Pons (tissue), 1 donor: ENCODE measurements at regions not wholly inside any gene's neighbourhood (a gene's known extent, or its start where the extent isn't known, plus 50 kb on each side); places are given as distances from the start of the nearest gene placed in this dataset.
"Not testable (repeated sequence)": the region's sequence is repeated elsewhere in the genome, so short reads cannot be mapped to it uniquely, and the experiment has no call there.

ENCODE experiments used
- DNase-seq: peaks from one replicate; pipeline ENCODE4 v3.0.0-alpha.2; 2016; ENCODE audit warnings: low spot score

- no peak for DNase-seq
These were observed 51.2 kb upstream of the GPR31 start for GRCh38 chr6:167208819-167209576.

- DNase-seq: no peak
These were observed 51.8 kb upstream of the GPR31 start for GRCh38 chr6:167209577-167209975.

- no peak for DNase-seq
These were observed 52.9 kb upstream of the GPR31 start for GRCh38 chr6:167210375-167211294.

DNA sequence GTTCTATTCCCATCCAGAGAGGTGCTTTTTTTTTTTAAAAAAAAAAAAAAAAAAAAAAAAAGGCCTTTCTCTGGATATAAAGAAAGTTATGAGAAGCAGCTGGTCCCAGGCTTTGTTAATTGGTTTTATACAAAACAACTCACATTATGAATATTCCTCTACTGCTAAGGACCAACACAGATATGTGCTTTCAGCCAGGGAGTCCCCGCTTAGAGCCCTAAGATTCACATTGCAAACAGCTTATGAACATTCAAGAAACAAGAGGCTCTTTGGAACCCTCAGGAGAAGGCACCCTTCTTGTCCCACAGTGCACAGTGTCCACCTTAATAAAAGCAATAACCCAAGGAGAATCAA lies 53.5 kb upstream of the GPR31 start:
- no peak for DNase-seq

DNA sequence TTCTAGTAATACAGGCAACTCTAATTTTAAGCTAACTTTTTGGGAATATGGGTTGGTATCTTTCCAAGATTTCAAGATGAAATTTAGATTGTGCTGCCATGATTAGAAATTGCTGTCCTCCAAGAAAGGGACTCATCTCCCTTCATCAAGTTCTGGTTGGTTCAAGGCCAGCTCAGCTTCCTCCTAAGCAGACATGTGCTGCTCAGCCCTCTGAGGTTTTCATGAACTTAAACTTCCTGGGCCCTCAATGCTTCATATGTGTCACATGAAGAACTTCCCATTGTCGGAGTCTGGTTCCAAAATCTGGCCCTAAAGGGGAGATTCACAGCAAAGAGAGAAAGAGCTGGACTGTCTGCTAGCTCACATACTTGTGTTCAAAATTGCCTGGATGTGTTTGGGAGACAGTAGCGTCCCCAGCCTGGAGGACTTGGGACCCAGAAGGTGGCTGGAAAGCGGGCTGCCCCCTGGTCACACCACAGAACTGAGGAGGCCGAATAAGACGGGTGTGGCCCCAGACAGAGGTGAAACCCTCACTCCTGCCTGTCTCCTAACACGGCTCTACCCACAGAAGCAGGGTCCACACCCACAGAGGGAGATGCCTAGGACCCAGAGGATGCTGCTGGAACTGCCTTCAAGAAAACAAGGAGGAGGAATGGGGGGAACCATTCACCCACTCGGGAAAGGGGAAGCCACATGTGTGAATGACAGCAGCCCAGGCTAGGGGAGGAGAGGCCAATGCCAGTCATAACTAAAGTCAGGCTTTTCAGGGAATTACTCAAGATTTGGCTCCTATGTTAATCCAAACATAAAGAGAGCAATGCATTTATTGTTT lies 54.3 kb upstream of the GPR31 start:
- peak; percentile 30 for DNase-seq

- DNase-seq: no peak
These were observed 54.9 kb upstream of the GPR31 start for GRCh38 chr6:167212713-167213005.

- peak; percentile 44 for DNase-seq
These were observed 56.4 kb upstream of the GPR31 start for GRCh38 chr6:167214206-167214605.

DNA sequence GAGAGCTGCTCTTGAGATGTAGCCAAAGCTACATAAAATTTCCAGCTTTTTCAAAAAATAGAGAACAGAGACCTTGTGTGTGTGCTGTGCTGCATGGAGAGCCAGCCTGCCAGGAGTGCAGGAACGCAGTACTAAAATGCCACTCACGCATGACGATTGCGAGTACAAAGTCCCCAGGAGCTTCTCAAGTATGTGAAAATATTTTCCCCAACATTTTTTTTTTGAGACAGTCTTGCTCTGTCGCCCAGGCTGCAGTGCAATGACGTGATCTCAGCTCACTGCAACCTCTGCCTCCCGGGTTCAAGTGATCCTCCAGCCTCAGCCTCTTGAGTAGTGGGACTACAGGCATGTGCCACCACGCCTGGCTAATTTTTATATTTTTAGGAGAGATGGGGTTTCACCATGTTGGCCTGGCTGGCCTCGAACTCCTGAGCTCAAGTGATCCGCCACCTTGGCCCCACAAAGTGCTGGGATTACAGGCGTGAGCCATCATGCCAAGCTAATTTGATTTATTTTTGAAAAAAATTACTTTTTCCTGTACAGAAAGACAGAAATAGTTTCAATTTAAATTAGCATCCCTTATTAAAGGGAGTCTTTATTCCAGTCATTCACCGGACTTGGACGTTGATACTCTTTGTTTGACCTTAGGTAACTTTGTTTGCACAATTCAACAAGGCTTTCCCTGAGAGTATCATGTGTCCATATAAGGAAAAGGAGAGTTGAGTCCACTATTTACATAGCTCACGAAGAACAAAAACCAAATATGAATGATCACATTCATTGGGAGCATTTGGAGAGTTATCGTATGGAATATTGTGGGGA lies 57.9 kb upstream of the GPR31 start:
- DNase-seq: not testable (repeated sequence)

- not testable (repeated sequence) for DNase-seq
These were observed 58.7 kb upstream of the GPR31 start for GRCh38 chr6:167216390-167217050.

DNA sequence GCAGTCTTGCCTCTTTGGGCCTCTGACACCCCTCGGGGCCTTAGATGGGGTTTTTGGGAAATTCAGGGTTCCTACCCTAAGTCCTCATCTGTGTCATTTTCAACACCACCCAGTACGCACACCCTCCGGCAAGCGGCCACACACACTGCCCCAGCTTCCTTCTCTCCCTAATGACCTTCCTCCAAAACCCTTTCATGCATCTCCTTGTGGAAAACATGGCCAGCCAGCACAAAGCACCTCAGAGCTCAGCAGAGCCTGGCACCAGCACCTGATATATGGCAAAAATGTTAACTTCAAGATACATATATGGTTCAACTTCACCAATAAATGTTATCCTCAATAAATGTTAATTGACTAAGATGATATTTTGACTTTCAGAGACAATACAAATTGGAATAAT lies 59.3 kb upstream of the GPR31 start:
- DNase-seq: not testable (repeated sequence)

DNA sequence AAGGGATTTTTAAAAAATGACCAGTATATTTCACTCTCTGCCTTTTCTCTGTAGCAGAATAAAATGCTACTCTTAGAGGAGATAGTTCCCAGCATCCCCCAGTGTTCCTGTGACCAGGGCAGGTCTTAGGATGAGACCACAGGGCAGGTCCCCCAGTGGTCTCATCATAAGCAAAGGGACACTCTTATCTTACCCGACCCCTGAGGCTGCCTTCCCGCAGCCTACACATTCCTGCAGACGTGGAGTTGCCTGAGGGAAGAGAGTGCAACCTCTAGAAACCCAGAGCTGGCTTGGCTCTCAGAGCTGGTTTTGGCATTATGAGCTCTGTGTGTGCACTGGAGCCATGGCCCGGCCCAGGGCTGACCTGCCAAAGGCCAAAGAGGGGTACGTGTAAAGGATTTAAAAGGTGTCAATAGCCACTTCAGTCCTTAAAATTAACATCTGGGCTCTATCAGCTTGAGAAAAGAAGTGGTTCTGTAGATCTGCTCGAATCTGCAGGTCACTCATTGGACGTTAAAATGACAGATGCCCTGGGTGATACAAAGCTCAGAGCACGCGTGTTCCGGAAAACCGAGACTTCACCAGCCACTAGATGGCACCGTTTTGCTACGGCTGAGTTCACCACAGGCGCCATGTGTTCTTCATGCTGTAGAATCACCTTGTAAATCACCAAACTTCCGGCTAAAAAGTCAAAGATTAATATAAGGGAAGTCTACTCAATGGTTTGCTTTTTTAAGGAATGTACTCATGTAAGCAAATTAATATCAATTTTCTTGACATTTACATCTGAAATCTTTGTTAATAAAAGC lies 60.4 kb upstream of the GPR31 start:
- not testable (repeated sequence) for DNase-seq

DNA sequence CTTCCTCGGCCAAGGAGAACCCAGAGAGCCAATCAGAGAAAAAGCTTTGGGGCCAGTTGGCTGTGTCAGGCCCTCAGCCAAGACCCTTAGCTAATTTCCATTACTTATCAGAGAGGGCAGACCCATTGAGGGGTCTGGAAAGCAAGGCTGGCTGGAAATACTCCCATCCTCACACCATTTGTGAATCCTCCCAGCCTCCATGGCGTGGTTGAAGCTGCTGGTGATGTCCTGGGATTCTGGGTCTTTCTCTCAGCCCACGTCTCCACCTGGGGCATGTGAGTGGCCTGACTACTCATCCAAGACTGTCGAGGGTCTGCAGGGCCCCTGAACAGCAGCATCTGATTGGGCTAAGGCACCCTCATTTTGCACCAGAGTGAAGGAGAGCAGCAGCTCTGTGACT lies 61.3 kb upstream of the GPR31 start:
- DNase-seq: not testable (repeated sequence)

GRCh38 chr6:167219967-167220512 lies 62.3 kb upstream of the GPR31 start:
- DNase-seq: no peak

GRCh38 chr6:167221400-167222201 lies 63.8 kb upstream of the GPR31 start:
- no peak for DNase-seq

DNA sequence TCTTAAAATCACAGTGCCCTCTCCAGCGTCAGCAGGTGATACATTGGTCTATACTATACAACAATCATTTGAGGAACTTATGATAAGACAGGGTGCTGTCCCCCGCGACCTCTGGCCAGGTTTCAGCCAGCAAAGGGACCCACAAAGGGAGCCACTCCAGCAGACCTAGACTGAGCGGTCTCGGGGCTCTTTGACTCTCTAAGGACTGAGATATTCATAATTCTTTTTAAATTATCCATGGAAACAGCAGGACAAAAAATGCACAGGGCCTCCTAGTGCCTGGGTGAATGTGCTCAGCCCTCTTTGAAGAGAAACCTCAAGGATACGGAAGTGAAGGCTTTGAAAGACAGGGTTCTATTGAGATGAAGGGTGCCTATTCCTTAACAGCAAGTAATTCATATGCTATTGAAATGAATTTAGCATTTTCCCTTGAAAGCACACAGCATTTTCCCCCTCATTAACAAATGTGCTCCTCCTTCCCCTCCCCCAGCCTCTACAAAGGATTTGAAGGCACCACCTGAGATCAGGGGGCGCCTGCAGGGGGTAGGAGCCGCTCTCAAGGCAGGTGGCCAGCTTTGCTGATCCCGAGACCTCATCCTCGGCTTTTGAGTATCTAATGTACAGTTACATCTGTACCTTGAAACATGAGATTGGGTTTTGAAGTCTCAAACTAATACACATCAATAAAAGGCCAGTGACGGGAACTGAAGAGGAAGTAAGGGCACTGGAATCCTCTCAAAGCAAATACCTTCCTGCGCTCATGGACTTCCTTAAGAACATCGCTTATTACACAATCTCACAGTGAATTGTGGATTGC lies 65.3 kb upstream of the UNC93A start:
- not testable (repeated sequence) for DNase-seq

DNA sequence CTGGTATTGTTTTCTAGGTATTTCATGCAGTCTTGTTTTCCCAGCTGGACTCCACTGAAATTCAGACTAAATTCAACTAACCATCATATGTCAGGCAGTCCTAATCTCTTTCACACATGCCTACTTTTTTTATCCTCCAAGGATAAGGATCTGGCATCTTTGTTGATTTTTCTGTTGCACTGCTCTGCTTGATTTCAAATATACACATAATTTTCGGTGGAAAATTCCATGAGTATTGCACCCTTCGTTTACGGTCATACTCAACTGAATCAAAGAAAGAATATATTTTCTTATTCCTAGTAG lies 64.8 kb upstream of the UNC93A start:
- no peak for DNase-seq

DNA sequence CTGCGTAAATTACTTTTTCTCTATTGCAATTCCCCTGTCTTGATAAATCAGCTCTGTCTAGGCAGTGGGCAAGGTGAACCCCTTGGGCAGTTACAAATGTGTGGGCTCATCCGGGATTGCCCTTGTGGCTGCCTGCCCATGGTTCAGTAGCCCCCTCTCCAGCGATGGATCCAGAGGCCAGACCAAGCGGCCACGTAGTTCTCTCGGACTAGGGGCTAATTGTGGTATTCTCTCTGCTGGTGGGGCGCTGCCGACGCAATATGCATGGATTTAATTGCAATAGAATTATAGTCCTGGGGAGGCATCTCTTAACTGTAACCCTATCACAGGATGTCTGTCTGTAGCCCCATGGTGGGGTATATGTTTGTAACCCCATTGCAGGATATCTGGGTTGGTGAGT lies 64.3 kb upstream of the UNC93A start:
- DNase-seq: no peak

DNA sequence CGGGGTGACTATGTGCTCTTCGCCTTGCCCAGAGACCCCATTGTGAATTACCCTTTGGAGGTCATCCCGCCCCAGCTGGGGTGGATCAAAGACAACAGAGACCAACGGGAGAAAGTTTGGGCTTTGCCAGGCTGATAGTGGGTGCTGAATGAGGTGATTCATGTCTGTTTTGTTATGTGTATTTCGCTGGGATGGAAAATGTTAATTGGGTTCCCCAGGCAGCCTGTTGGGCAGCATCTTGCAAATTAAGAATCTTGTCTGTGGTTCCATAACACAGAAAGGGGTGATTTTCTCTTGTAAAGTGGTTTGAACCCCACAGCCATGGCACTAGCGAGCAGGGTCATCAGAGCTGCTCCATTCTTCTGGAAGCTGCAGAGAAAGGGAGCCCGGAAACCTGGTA lies 63.1 kb upstream of the UNC93A start:
- no peak for DNase-seq
